Endothelial cell of umbilical vein (primary cell): ENCODE measurements at regions not wholly inside any gene's neighbourhood (a gene's known extent, or its start where the extent isn't known, plus 50 kb on each side); places are given as distances from the start of the nearest gene placed in this dataset.

ENCODE experiments used
- BruUV-seq: library from RNA; stranded (reverse); fragments of 400-500 nt; replicated peaks from 2 replicates; lab custom pipeline; 2021; lab: Mats Ljungman, UMichigan
- CTCF ChIA-PET: fragments of 300-600, 350-600 bp; sonication (Branson Sonifier 250); formaldehyde crosslinking; loops from one replicate; lab custom pipeline; 2021; ENCODE audit warnings: antibody characterized with exemption, inconsistent platforms; lab: Charles Lee
- POLR2A ChIA-PET: fragments of 300-600, 350-600 bp; sonication (Branson Sonifier 250); formaldehyde crosslinking; loops from one replicate; lab custom pipeline; 2021; ENCODE audit warnings: antibody characterized with exemption, inconsistent platforms; lab: Charles Lee
- DNase-seq: peaks from one replicate; pipeline ENCODE4 v3.0.0-alpha.2; 2011; ENCODE audit warnings: low read depth, low spot score
- FAIRE-seq: peaks from 2 replicates; lab custom pipeline; 2011; peaks lifted over from hg19 to GRCh38; lab: Jason Lieb, UNC
- H2AFZ ChIP-seq: 2 replicates; pipeline ENCODE4 v1.6.0; 2012; ENCODE audit warnings: low read depth, low read length, control low read depth, inconsistent platforms
- H3K27ac ChIP-seq: 2 replicates; pipeline ENCODE4 v1.5.1; 2011; ENCODE audit warnings: low read depth, mild to moderate bottlenecking, control low read depth, low read length, moderate library complexity; ENCODE audit not compliant: insufficient read depth
- H3K27me3 ChIP-seq, 2 experiments: 2 replicates each; pipeline versions ENCODE4 v1.6.0 to v1.6.1; 2011; ENCODE audit warnings: low read length in 2 of 2, mixed read lengths in 1 of 2; ENCODE audit not compliant: control insufficient read depth in 2 of 2, insufficient read depth in 2 of 2
- H3K36me3 ChIP-seq, 2 experiments: 2 replicates in 1 of 2; 3 replicates in 1 of 2; pipeline ENCODE4 v1.5.1; 2011; ENCODE audit warnings: low read length in 2 of 2, mild to moderate bottlenecking in 1 of 2, moderate library complexity in 1 of 2; ENCODE audit not compliant: control insufficient read depth in 2 of 2, insufficient read depth in 2 of 2; ENCODE audit errors: extremely low read depth in 1 of 2
- H3K4me1 ChIP-seq: 3 replicates; pipeline ENCODE4 v1.5.1; 2011; ENCODE audit warnings: mild to moderate bottlenecking, low read length; ENCODE audit not compliant: control insufficient read depth, insufficient read depth; ENCODE audit errors: extremely low read depth
- H3K4me2 ChIP-seq: 2 replicates; pipeline ENCODE4 v1.6.1; 2011; ENCODE audit warnings: low read length, control low read depth, mixed read lengths; ENCODE audit not compliant: insufficient read depth
- H3K4me3 ChIP-seq, 3 experiments: fragments of 200-600 bp in 1 of 3; sonication (generic), shearing (Covaris generic) in 1 of 3; replicated peaks in 1 of 3; 2 replicates each; pipeline ENCODE4 v1.5.1; 2011 to 2016; ENCODE audit warnings: control low read depth in 3 of 3, low read length in 3 of 3, mild to moderate bottlenecking in 2 of 3, inconsistent platforms in 1 of 3, low read depth in 1 of 3, moderate library complexity in 1 of 3; ENCODE audit not compliant: insufficient read depth in 1 of 3
- H3K79me2 ChIP-seq: 2 replicates; pipeline ENCODE4 v1.6.0; 2012; ENCODE audit warnings: low read length, inconsistent platforms; ENCODE audit not compliant: control insufficient read depth, insufficient read depth
- H3K9ac ChIP-seq: replicated peaks from 2 replicates; pipeline ENCODE3; 2011; ENCODE audit warnings: low read length, control low read depth; ENCODE audit not compliant: insufficient read depth; ENCODE audit errors: extremely low read depth
- H3K9me1 ChIP-seq: replicated peaks from 3 replicates; pipeline ENCODE4 v1.6.0; 2011; ENCODE audit warnings: mild to moderate bottlenecking, low read length; ENCODE audit not compliant: control insufficient read depth, insufficient read depth; ENCODE audit errors: extremely low read depth
- H3K9me3 ChIP-seq: replicated peaks from 2 replicates; pipeline ENCODE4 v1.5.1; 2012; ENCODE audit warnings: low read length, inconsistent platforms; ENCODE audit not compliant: control insufficient read depth, insufficient read depth
- H4K20me1 ChIP-seq: replicated peaks from 2 replicates; pipeline ENCODE3; 2011; ENCODE audit warnings: mild to moderate bottlenecking, low read length; ENCODE audit not compliant: control insufficient read depth, insufficient read depth; ENCODE audit errors: extremely low read depth
- CTCF ChIP-seq, 2 donors: IDR thresholded peaks; 1 replicate in 1 of 2; 2 replicates in 1 of 2; pipeline ENCODE4 v1.5.1; 2011; ENCODE audit warnings: low read length in 2 of 2, mild to moderate bottlenecking in 2 of 2, moderate library complexity in 2 of 2, control low read depth in 1 of 2, inconsistent platforms in 1 of 2, low read depth in 1 of 2; ENCODE audit not compliant: insufficient read depth in 1 of 2; ENCODE audit errors: extremely low read depth in 1 of 2
- EZH2 ChIP-seq: IDR thresholded peaks from 2 replicates; pipeline ENCODE4 v1.6.1; 2012; ENCODE audit warnings: borderline replicate concordance, low read depth, mild to moderate bottlenecking, moderate library complexity, low read length, inconsistent platforms; ENCODE audit not compliant: severe bottlenecking
- FOS ChIP-seq: IDR thresholded peaks from 2 replicates; pipeline ENCODE4 v1.6.1; 2011; ENCODE audit warnings: mild to moderate bottlenecking, low read length, moderate library complexity, borderline replicate concordance; ENCODE audit not compliant: insufficient read depth
- GATA2 ChIP-seq: IDR thresholded peaks from 2 replicates; pipeline ENCODE4 v1.7.0; 2011; ENCODE audit warnings: low read depth, mild to moderate bottlenecking, moderate library complexity, mixed read lengths, low read length; ENCODE audit not compliant: insufficient read length, insufficient read depth
- JUN ChIP-seq: IDR thresholded peaks from 2 replicates; pipeline ENCODE4 v1.6.1; 2011; ENCODE audit warnings: borderline replicate concordance, low read depth; ENCODE audit not compliant: insufficient read length, insufficient read depth
- MAX ChIP-seq: IDR thresholded peaks from 2 replicates; pipeline ENCODE4 v1.6.1; 2011; ENCODE audit not compliant: insufficient read depth, insufficient read length
- MYC ChIP-seq: IDR thresholded peaks from one replicate; pipeline ENCODE4 v1.6.1; 2011; ENCODE audit warnings: mild to moderate bottlenecking, low read depth, low read length
- POLR2A ChIP-seq: IDR thresholded peaks from 2 replicates; pipeline ENCODE4 v1.6.1; 2012; ENCODE audit warnings: low read depth, mild to moderate bottlenecking, control low read depth, low read length
- POLR2AphosphoS5 ChIP-seq: IDR thresholded peaks from 2 replicates; pipeline ENCODE4 v1.6.1; 2012; ENCODE audit warnings: low read depth, mild to moderate bottlenecking, control low read depth, low read length, moderate library complexity; ENCODE audit not compliant: insufficient read depth
- dilution Hi-C: fragments of 300-500 bp; cut with MboI; formaldehyde crosslinking; loops from one replicate; pipeline ENCODE4 v1.15.0; 2019; ENCODE audit warnings: low sequenced_read_pairs; ENCODE audit not compliant: extremely low pct_ligation_motif_present
- intact Hi-C: fragments of 100-400 bp; cut with micrococcal nuclease; formaldehyde crosslinking; loops from one replicate; pipeline ENCODE4 v1.10.0; 2022

GRCh38 chr6:148053209-148053608, 289.4 kb upstream of the SASH1 start:
- DNase-seq (no peak), FAIRE-seq (no peak)
- POLR2A ChIA-PET, result no interaction called here
- Histone ChIP-seq H3K4me2 (no peak overlapping the region), H3K9me1 (no peaks in the 10 kb centered on the region), H4K20me1 (no peaks in the 10 kb centered on the region), H3K79me2 (no peaks in the 10 kb centered on the region), H3K9me3 (no peaks in the 10 kb centered on the region), H3K36me3 (no peaks in the 10 kb centered on the region), H3K27ac (no peak overlapping the region), H3K4me1 (no peaks in the 10 kb centered on the region), H3K27me3 (no peaks in the 10 kb centered on the region), H3K9ac (no peak overlapping the region), H3K4me3 (no peak overlapping the region), H2AFZ (no peak overlapping the region)
- intact Hi-C loops, result no loop called here
- BruUV-seq, result no TSS peak
- CTCF ChIA-PET, result interaction anchor here (1.1 kb wide), 1 partner anchor 11 kb away, joined by 4 read pairs; no protein-coding TSS in a partner anchor
- dilution Hi-C loops, result no loop called here
- TF ChIP-seq MAX (no peak), MYC (no peak), JUN (no peak), POLR2AphosphoS5 (no peak), EZH2 (no peak), FOS (no peak), POLR2A (no peak), GATA2 (no peak), CTCF (IDR thresholded peaks at IDR 0.05; ENCODE audit: extremely low read depth in 1 of 2, insufficient read depth in 1 of 2, low read depth in 1 of 2, low read length in 2 of 2) (no peak)
